ENCODE measurements at regions not wholly inside any gene's neighbourhood (a gene's known extent, or its start where the extent isn't known, plus 50 kb on each side); places are given as distances from the start of the nearest gene placed in this dataset.

DNA sequence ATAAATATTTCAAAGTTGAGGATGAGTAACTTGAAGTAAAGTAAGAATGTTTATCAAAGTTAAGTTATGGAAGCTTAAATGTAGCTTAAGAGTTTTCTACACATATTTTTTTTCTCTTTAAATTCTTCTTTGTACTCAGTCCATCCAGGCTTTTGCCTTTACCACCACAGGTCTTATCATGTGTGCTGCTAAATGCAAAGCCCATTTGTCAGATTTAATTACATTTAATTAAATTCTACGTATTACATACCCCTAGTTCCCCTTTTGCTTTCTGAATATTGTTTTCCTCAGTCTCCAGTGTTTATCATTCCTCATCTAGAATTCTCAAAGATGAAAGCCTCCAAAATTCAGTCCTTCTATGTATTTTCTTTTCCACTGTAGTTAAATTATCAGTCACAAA is 1841.9 kb downstream of the EFNA5 start:
- Histone ChIP-seq H2AFZ (ENCODE audit: low read length, unreplicated experiment) (peak overlapping the region; percentile 36), H3K79me2 (ENCODE audit: control insufficient read depth, insufficient read depth, low read length, unreplicated experiment) (no peaks in the 10 kb centered on the region), H3K36me3 (ENCODE audit: insufficient read depth, low read length) (no peaks in the 10 kb centered on the region), H3K4me1 (ENCODE audit: control insufficient read depth, insufficient read depth, low read length, unreplicated experiment) (no peaks in the 10 kb centered on the region), H3K4me3 (ENCODE audit: low read depth, low read length) (no peak overlapping the region), H3K27me3 (ENCODE audit: insufficient read depth, low read length) (no peaks in the 10 kb centered on the region), H3K27ac (ENCODE audit: low read depth, low read length) (no peak overlapping the region)

DNA sequence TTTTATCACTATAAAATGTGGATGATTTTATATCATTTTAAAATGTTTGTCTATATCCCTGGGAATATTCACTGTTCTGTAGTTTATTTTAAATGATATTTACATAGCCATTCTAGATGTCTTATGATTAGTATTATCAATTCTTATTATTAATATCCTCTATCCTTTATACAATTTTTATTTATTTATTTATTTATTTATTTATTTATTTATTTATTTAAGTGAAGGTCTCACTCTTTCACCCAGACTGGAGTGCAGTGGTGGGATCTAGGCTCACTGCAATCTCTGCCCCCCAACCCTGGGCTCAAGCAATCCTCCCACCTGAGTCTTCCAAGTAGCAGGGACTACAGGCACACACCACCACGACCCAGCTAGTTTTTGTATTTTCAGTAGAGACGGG is 1848.9 kb downstream of the EFNA5 start:
- Histone ChIP-seq H2AFZ (ENCODE audit: low read length, unreplicated experiment) (no peak overlapping the region), H3K4me1 (ENCODE audit: control insufficient read depth, insufficient read depth, low read length, unreplicated experiment) (peaks cover 11% of the 10 kb centered on the region), H3K27ac (ENCODE audit: low read depth, low read length) (no peak overlapping the region), H3K27me3 (ENCODE audit: insufficient read depth, low read length) (no peaks in the 10 kb centered on the region), H3K4me3 (ENCODE audit: low read depth, low read length) (no peak overlapping the region), H3K36me3 (ENCODE audit: insufficient read depth, low read length) (no peaks in the 10 kb centered on the region), H3K79me2 (ENCODE audit: control insufficient read depth, insufficient read depth, low read length, unreplicated experiment) (no peaks in the 10 kb centered on the region)

DNA sequence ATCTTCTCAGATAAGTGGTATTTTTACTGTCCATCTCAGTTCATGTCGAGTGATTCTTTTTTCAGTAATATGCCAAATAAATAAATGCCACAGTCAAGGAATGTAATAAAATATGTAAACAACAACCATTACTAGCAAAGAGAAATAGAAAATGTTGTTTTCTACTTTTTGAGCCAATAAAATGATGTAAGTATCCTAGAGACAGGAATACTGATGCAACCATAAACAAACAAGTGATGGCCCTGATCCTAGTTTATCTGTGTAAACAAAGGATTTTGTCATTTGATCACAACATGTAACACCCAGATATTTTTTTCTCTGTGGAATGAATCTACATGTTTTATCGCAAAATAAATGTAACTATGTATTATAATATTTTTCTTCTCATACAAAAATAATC is 1852.8 kb downstream of the EFNA5 start:
- peak overlapping the region; percentile 78 for H2AFZ ChIP-seq (ENCODE audit: low read length, unreplicated experiment)

DNA sequence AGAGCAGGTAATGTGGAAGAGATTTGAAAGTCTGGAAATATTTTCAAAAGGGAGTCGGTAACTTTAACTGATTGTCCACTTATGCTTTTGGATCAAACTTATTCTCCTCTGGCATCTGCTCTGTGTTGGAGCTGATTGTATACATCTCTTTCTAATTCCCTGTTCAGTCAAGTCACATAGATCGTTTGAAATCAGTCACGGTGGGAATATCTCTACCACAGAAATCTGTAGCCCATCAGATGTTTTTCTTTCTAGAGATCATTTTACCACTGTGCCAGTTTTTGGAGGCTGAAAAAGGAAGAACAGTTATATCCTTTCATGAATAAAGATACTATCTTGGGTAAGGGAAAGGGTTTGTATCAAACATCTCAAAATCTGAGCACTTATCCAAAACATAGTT is 1853.3 kb downstream of the EFNA5 start:
- Histone ChIP-seq H2AFZ (ENCODE audit: low read length, unreplicated experiment) (peak overlapping the region; percentile 78), H3K79me2 (ENCODE audit: control insufficient read depth, insufficient read depth, low read length, unreplicated experiment) (no peaks in the 10 kb centered on the region), H3K4me3 (ENCODE audit: low read depth, low read length) (peak overlapping the region; percentile 43), H3K36me3 (ENCODE audit: insufficient read depth, low read length) (no peaks in the 10 kb centered on the region), H3K27me3 (ENCODE audit: insufficient read depth, low read length) (no peaks in the 10 kb centered on the region), H3K27ac (ENCODE audit: low read depth, low read length) (peak overlapping the region; percentile 21), H3K4me1 (ENCODE audit: control insufficient read depth, insufficient read depth, low read length, unreplicated experiment) (peaks cover 17% of the 10 kb centered on the region)

More for the DNA sequence above, 1852.8 kb downstream of the EFNA5 start:
- H3K79me2 ChIP-seq (ENCODE audit: control insufficient read depth, insufficient read depth, low read length, unreplicated experiment): no peaks in the 10 kb centered on the region
- H3K4me3 ChIP-seq (ENCODE audit: low read depth, low read length): peak overlapping the region; percentile 43
- H3K27me3 ChIP-seq (ENCODE audit: insufficient read depth, low read length): no peaks in the 10 kb centered on the region
- H3K4me1 ChIP-seq (ENCODE audit: control insufficient read depth, insufficient read depth, low read length, unreplicated experiment): peaks cover 13% of the 10 kb centered on the region
- peak overlapping the region; percentile 21 for H3K27ac ChIP-seq (ENCODE audit: low read depth, low read length)
- no peaks in the 10 kb centered on the region for H3K36me3 ChIP-seq (ENCODE audit: insufficient read depth, low read length)

DNA sequence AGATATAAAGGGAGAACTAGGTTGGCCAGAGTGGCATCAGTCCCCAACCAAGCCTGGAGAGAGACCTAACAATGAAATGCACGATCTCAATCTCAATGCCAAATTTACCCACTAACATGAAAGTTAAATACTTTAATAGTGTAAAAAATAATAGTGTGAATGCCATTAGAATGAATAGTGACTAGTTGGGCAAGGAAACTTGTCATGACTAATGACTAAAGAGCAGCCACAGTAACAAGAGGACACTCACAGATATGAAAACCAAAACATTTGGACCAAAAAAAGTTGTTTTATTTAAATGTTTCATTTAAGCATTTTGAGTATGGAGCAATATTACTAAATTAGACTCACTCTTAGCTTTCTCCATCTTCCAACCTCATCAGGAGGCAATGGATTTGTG is 1853.8 kb downstream of the EFNA5 start:
- Histone ChIP-seq H3K4me1 (ENCODE audit: control insufficient read depth, insufficient read depth, low read length, unreplicated experiment) (peaks cover 21% of the 10 kb centered on the region), H3K27me3 (ENCODE audit: insufficient read depth, low read length) (no peaks in the 10 kb centered on the region), H3K36me3 (ENCODE audit: insufficient read depth, low read length) (no peaks in the 10 kb centered on the region), H3K79me2 (ENCODE audit: control insufficient read depth, insufficient read depth, low read length, unreplicated experiment) (no peaks in the 10 kb centered on the region), H3K27ac (ENCODE audit: low read depth, low read length) (peak overlapping the region; percentile 21), H3K4me3 (ENCODE audit: low read depth, low read length) (peak overlapping the region; percentile 43), H2AFZ (ENCODE audit: low read length, unreplicated experiment) (peak overlapping the region; percentile 78)

DNA sequence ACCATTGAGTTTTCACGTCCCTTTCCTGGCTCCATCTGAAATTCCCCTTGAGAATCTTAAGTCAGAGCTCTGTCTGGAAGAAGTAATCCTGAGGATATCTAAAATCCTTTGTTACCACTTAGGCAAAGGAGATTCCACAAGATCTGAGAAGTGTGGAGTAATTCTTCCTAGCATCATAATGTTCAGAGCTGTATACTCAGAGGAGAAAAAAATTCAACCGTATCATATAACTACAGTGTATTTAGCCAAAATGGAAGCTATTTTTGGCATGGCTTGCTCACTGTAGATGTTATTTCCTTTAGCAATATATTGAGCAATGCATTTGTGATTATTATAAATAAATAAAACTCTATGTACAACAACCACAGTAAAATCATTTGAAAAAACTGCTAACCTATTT is 1858.4 kb downstream of the EFNA5 start:
- H3K36me3 ChIP-seq (ENCODE audit: insufficient read depth, low read length): no peaks in the 10 kb centered on the region
- H3K4me3 ChIP-seq (ENCODE audit: low read depth, low read length): no peak overlapping the region
- no peak overlapping the region for H3K27ac ChIP-seq (ENCODE audit: low read depth, low read length)
- no peaks in the 10 kb centered on the region for H3K79me2 ChIP-seq (ENCODE audit: control insufficient read depth, insufficient read depth, low read length, unreplicated experiment)
- peaks cover 16% of the 10 kb centered on the region for H3K4me1 ChIP-seq (ENCODE audit: control insufficient read depth, insufficient read depth, low read length, unreplicated experiment)
- no peak overlapping the region for H2AFZ ChIP-seq (ENCODE audit: low read length, unreplicated experiment)
- no peaks in the 10 kb centered on the region for H3K27me3 ChIP-seq (ENCODE audit: insufficient read depth, low read length)

DNA sequence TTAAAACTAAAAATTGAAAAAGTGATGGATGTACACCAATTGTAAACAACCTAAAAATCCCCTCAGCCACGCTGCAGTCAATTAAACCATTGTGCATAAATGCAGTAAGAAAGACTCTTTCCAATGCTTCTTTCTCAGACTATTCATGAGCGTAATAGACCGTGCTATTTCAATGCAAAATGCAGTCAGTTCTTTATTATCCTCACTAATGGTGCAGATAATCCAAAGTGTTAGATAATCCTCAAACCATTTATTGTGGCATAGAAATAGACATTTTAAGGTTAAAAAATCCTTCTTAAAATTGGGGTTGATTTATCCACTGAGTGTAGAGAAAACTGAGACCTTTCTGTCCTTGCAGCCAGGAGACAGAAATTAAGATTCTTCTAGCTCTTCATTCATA is 1862.8 kb downstream of the EFNA5 start:
- no peak overlapping the region for H3K4me3 ChIP-seq (ENCODE audit: low read depth, low read length)

DNA sequence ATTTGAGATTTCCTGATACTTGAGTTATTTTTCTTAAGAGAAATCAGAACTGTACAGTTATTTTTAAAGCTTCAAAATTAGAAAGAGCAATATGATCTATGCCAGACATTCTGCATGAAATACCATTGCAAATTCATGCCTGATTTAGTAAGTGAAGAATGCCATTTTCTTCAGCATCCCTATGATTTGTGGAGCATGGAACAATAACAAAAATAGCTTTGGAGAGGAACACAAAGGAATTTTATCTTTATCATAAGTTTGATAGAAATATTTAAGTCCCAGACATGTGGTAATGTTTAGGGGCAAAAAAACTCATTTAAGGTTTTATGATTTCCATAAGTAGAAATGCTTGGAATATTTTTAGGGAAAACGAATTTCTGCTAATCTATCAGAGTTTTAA is 1863.4 kb downstream of the EFNA5 start:
- peaks cover 3% of the 10 kb centered on the region for H3K4me1 ChIP-seq (ENCODE audit: control insufficient read depth, insufficient read depth, low read length, unreplicated experiment)
- no peak overlapping the region for H3K27ac ChIP-seq (ENCODE audit: low read depth, low read length)
- no peak overlapping the region for H3K4me3 ChIP-seq (ENCODE audit: low read depth, low read length)
- no peaks in the 10 kb centered on the region for H3K79me2 ChIP-seq (ENCODE audit: control insufficient read depth, insufficient read depth, low read length, unreplicated experiment)
- H3K27me3 ChIP-seq (ENCODE audit: insufficient read depth, low read length): no peaks in the 10 kb centered on the region
- no peaks in the 10 kb centered on the region for H3K36me3 ChIP-seq (ENCODE audit: insufficient read depth, low read length)
- no peak overlapping the region for H2AFZ ChIP-seq (ENCODE audit: low read length, unreplicated experiment)

More for the DNA sequence above, 1862.8 kb downstream of the EFNA5 start:
- Histone ChIP-seq H3K4me1 (ENCODE audit: control insufficient read depth, insufficient read depth, low read length, unreplicated experiment) (peaks cover 9% of the 10 kb centered on the region), H3K27me3 (ENCODE audit: insufficient read depth, low read length) (no peaks in the 10 kb centered on the region), H3K27ac (ENCODE audit: low read depth, low read length) (no peak overlapping the region), H3K36me3 (ENCODE audit: insufficient read depth, low read length) (no peaks in the 10 kb centered on the region), H2AFZ (ENCODE audit: low read length, unreplicated experiment) (no peak overlapping the region), H3K79me2 (ENCODE audit: control insufficient read depth, insufficient read depth, low read length, unreplicated experiment) (no peaks in the 10 kb centered on the region)

DNA sequence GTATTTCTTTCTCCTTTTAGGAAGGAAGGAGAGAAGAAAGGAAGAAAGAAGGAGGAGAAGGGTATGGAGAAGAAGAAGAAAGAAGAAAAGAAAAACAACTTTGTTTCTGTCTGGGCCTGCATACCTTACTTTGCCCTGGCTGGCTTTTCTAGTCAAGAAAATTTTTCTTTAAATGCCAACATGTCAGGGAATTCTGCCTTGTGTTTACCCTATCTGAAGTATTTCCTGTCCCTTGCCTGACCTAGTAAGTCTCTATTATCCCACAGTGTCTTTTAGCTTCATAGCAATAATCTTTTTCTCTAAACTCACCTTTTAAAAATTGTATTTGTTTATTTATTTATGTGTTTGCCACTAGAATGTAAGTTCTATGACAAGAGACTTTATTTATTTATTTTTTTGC is 1864.1 kb downstream of the EFNA5 start:
- no peaks in the 10 kb centered on the region for H3K79me2 ChIP-seq (ENCODE audit: control insufficient read depth, insufficient read depth, low read length, unreplicated experiment)
- no peak overlapping the region for H3K27ac ChIP-seq (ENCODE audit: low read depth, low read length)
- H3K27me3 ChIP-seq (ENCODE audit: insufficient read depth, low read length): no peaks in the 10 kb centered on the region
- no peaks in the 10 kb centered on the region for H3K4me1 ChIP-seq (ENCODE audit: control insufficient read depth, insufficient read depth, low read length, unreplicated experiment)
- H3K36me3 ChIP-seq (ENCODE audit: insufficient read depth, low read length): no peaks in the 10 kb centered on the region
- no peak overlapping the region for H2AFZ ChIP-seq (ENCODE audit: low read length, unreplicated experiment)
- no peak overlapping the region for H3K4me3 ChIP-seq (ENCODE audit: low read depth, low read length)

DNA sequence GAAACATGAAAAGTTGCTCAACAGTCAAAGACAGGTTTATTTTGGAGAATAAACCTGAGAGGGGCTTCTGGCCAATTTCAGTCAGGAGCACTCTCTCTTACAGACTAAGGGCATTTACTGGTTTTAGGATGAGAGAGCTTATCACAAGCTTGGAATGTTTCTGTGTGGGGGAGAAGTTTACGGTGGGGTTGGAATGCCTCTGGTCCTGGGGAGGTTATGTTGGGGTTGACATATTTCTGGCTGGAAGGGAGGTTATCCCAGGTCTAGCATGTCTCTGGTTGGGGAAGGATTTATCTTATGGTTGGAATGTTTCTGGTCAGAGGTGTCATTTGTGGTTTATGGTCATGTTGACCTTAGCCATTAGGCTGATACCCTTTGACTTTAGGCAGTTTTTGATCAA is 1867.3 kb downstream of the EFNA5 start:
- H3K27me3 ChIP-seq (ENCODE audit: insufficient read depth, low read length): no peaks in the 10 kb centered on the region
- no peak overlapping the region for H3K4me3 ChIP-seq (ENCODE audit: low read depth, low read length)

DNA sequence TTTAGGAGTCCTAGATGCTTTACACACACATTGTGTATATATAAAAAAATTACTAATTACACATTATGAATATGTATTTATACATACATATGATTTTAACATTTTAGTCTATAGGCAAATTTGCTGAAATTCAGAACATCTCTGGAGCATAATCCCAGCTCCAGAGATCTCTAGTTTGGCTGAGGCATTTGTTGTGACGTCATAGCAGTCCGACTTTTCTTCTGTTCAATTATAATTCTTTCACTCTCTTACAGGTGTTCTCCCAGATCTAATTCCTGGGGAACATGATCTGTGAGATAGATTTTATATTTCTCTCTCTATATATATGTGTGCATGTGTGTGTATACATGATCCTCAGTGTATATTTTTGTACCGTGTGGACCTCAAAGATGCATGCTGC is 1876.2 kb downstream of the EFNA5 start:
- Histone ChIP-seq H3K79me2 (ENCODE audit: control insufficient read depth, insufficient read depth, low read length, unreplicated experiment) (no peaks in the 10 kb centered on the region), H3K27ac (ENCODE audit: low read depth, low read length) (no peak overlapping the region), H2AFZ (ENCODE audit: low read length, unreplicated experiment) (no peak overlapping the region), H3K4me3 (ENCODE audit: low read depth, low read length) (no peak overlapping the region), H3K4me1 (ENCODE audit: control insufficient read depth, insufficient read depth, low read length, unreplicated experiment) (no peaks in the 10 kb centered on the region), H3K27me3 (ENCODE audit: insufficient read depth, low read length) (no peaks in the 10 kb centered on the region), H3K36me3 (ENCODE audit: insufficient read depth, low read length) (no peaks in the 10 kb centered on the region)

More for the DNA sequence above, 1867.3 kb downstream of the EFNA5 start:
- no peak overlapping the region for H2AFZ ChIP-seq (ENCODE audit: low read length, unreplicated experiment)
- H3K79me2 ChIP-seq (ENCODE audit: control insufficient read depth, insufficient read depth, low read length, unreplicated experiment): no peaks in the 10 kb centered on the region
- no peaks in the 10 kb centered on the region for H3K36me3 ChIP-seq (ENCODE audit: insufficient read depth, low read length)
- no peak overlapping the region for H3K27ac ChIP-seq (ENCODE audit: low read depth, low read length)
- no peaks in the 10 kb centered on the region for H3K4me1 ChIP-seq (ENCODE audit: control insufficient read depth, insufficient read depth, low read length, unreplicated experiment)

Measured in ACC112 (cell line).